ENCODE measurements at regions not wholly inside any gene's neighbourhood (a gene's known extent, or its start where the extent isn't known, plus 50 kb on each side); places are given as distances from the start of the nearest gene placed in this dataset.

DNA sequence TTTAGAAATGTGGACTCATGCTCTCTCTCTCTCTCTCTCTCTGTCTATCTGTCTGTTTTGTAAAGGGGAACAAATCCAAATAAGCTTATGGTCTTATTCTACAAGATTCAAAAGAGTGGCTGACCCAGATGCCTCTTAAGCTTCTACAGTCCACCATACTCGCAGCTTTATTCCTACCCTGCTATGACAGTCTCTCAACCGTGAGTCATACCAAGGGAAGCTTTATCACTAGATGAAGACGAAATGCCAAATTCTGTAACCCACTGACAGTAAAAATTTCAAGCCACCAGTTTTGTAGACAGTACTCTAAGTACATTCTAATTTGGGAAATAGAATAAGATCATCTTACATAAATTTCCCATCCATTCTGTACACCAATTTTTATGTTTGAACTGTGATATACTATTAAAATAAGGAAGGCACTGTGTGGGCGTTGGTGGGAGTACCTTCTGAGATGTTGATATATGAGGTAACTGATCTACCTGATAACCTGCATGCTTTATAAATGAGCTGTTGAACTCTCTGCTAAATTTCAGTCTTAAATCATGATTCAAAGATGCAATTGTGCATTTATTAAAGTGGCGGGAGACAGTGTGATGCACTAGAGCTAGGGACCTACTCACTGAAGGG is 153.2 kb downstream of the KLF6 start:
- in situ Hi-C loops (cut with HindIII; ENCODE audit: low sequenced_read_pairs) = loop anchor here (5.0 kb wide), 1 partner anchor 35 kb away; no protein-coding TSS in a partner anchor

DNA sequence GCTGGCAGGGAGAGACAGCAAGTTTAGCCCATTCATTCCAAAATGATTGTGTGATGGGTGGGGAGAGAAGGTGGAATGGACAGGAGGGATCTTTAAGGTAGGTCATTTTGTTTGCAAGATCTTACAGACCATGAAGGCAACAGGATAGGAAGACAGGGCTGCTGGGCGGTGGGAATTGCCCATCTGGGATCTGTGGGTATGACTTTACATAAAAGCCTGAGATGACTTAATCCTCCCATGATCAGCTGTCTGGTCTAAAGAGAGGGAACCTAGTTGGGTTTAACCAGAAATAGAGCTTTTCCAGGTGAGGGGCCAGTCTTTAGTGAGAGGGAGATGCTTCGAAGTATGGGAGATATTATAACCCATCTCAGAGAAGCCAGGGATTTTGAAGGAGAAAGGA is 153.7 kb downstream of the KLF6 start:
- in situ Hi-C loops (cut with HindIII; ENCODE audit: low sequenced_read_pairs) = loop anchor here (5.0 kb wide), 1 partner anchor 36 kb away; no protein-coding TSS in a partner anchor

DNA sequence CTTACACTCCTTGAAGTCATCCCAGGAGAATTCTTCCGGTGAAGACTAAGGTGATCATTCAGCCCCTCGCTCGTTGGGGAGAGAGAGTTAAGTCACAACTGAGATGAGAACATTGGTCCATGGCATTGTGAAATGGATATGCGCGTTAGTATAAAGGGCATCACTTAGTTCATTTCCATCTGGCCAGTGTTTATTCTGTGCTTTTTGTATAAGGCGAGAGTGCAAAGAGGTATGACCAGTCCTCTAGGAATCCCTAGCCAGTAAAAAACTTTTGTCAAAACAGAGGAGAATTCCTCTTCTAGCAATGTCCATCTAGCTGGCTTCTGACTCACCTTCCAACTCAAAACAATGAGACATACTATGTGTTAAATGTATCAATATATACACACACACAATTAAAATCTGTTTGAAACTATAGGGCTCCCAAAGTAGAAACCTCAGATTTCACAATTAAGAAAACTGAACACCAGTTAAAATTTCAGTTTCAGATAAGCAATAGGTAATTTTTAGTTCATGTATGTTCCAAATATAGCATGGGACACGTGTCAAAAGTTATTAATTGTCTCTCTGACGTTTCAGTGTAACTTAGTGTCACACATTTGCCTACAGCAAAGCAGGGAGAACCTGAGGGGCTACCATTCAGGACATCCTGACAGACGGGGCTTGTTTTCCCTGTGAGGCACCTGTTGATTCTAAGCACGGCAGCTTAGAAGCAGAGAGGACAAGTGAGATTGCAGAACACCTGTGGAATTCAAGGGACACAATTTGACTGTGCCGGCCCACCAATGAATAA is 158.9 kb downstream of the KLF6 start:
- in situ Hi-C loops (cut with HindIII; ENCODE audit: low sequenced_read_pairs) = no loop called here

DNA sequence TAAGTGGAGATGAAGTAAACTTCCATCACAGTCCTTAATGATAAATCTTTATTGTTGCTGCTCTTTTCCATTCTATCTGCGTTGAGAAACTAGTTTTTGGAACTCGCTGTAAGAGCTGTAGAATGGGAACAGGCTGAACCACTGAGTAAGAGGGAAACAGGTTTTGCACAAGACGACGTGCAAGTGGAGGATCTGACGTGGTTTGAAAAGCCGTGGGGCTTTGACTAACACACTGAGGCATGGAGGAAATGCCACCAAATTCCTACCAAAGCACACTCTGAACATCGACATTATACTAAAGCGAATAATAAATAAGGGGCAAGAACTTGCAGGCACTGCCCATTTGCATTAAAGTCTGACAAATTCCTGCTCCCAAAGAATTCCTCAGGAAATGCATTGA is 160.6 kb downstream of the KLF6 start:
- in situ Hi-C loops (cut with HindIII; ENCODE audit: low sequenced_read_pairs) = loop anchor here (25.0 kb wide), 1 partner anchor 412 kb away; no protein-coding TSS in a partner anchor

DNA sequence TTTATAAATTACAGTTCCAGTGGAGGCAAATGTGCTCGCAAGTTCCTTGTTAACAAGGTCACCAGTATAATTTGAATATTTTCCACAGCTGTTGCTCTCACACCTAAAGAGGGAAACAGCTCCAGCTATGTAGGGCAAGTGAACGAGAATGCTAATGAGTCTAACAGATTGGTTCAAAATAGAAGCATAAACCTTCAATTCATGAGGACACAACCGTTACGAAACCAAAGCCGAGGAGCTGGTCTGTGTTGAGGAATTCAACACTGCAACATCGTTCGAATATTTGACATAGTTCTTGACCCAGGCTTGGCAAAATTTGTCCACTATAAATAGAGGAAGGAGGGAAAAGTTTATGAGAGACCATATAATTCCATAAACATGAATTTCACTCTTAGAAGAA is 161.3 kb downstream of the KLF6 start:
- in situ Hi-C loops (cut with HindIII; ENCODE audit: low sequenced_read_pairs) = loop anchor here (25.0 kb wide), 1 partner anchor 411 kb away; no protein-coding TSS in a partner anchor

DNA sequence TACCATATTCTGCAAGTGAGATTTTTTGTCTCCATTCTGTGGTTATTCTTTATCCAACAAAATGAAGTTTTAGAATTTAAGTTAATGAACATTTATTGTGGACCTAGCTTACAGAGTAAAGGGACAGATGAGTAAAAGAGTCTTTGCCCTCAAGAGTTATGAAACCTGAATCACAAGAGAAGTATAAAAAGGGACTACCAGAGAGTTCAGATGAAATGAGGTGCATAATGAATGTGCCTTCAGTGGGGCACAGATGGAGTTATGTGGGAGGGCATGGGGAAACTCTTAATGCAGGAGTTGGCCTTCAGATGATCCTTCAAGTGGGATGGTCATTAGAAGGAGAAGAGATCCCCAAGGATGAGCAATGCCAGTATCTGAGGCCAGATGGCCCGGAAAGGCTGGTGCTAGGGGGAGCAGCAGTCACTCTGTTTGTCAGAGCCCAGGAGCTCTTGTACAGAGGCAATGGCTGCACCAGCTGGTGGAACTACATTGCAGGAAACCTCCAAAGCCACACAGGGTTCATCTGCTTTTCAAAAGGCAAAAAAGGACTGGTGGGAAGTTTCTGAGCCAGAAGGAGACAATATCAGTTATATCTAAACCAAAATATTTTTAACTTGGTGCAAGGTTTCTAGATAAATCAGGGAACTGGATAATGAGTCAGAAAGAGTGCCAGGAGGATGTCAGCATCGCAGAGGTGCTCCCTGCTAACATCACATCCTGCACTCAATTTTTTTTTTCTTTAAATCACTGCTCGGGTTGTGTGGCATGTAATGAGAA is 162.0 kb downstream of the KLF6 start:
- in situ Hi-C loops (cut with HindIII; ENCODE audit: low sequenced_read_pairs) = loop anchor here (25.0 kb wide), 1 partner anchor 411 kb away; no protein-coding TSS in a partner anchor

DNA sequence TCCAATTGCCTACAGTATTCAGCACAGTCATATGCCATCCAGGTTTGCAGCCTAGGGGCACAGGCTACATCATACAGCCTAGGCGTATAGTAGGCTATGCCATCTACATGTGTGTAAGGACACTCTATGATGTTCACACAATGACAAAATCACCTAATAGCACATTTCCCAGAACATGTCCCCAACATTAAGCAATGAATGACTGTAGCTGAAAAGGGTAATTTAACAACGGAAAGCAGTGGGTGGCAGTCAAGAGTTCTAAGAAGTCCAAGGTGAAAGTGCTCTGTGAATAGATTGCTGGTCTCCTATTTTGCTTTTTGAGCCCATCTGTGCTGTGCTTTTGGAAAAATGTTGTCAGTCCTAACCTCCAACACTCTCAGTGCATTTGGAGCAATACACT is 162.6 kb downstream of the KLF6 start:
- in situ Hi-C loops (cut with HindIII; ENCODE audit: low sequenced_read_pairs) = loop anchor here (25.0 kb wide), 1 partner anchor 410 kb away; no protein-coding TSS in a partner anchor

DNA sequence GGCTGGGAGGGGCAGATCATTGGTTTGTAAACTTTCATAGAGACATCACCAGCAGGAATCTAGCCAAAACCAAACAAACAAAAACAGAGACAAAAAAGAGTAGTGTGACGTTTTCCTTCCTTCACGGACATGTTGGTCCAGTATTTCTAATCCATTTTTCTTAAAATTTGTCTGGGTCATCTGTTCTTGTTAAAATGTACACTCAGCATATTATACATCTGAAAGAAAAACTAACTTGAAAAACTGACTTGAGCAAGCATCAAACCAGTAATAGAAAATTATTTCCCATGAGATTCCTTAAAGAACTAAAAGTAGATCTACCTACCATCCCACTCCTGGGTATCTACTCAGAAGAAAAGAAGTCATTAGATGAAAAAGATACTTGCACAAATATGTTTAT is 164.2 kb downstream of the KLF6 start:
- in situ Hi-C loops (cut with HindIII; ENCODE audit: low sequenced_read_pairs) = loop anchor here (25.0 kb wide), 1 partner anchor 409 kb away; no protein-coding TSS in a partner anchor

DNA sequence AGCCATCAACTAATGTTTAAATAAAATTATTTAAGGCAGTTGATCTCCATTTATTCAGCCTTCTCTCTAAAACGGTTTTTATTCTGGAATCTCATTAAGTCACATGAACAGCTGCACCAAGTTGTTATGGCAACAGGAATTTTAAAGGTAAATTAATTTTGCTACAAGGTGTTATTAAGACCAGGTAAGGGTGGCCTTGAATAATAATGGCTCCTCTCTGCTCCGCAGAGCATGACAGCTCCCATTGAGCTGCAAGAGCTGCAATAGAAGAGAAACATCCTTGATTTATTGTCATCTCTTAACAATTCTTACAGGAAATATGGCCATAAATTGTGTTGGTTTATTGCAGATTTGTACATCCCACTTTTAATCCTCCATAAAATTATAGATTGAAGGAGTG is 165.8 kb downstream of the KLF6 start:
- in situ Hi-C loops (cut with HindIII; ENCODE audit: low sequenced_read_pairs) = loop anchor here (25.0 kb wide), 1 partner anchor 407 kb away; no protein-coding TSS in a partner anchor

DNA sequence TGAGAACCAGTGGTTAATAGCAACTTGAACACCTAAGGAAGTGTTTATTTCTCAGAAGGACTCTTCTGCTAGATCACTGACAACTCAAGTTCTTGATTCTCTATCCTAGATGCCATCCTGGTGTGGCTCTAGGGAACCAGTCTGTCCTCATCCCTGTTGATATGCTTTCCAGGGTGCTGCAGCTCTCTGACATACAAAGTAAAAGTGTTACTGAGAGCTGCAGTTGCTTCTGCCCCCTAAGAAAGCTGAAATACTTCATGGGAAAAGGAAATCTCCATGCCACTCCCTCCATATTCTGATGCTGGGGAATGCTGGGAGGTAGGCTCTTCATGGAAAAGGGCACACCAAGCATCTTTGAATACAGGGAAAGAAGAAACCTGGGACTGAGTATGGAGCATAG is 168.1 kb downstream of the KLF6 start:
- in situ Hi-C loops (cut with HindIII; ENCODE audit: low sequenced_read_pairs) = loop anchor here (25.0 kb wide), 1 partner anchor 405 kb away; no protein-coding TSS in a partner anchor

DNA sequence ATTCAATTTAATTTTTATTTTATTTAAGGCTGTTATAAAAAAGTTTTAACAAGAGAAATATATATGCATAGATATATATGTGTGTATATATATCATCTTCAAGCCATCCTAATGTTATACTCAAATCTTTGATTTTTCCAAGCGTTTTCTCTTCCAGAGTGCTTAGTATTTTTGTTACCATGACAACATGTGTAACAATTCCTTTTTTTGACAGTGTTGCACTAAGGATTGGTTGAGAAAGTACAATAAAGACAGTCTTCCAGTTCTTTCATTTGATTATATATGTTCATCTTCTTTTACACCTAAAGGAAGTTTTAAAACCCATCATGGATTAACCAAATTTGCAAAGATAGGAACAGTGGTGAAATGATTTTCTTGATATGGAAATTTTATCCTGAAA is 171.7 kb downstream of the KLF6 start:
- in situ Hi-C loops (cut with HindIII; ENCODE audit: low sequenced_read_pairs) = loop anchor here (25.0 kb wide), 1 partner anchor 401 kb away; no protein-coding TSS in a partner anchor

DNA sequence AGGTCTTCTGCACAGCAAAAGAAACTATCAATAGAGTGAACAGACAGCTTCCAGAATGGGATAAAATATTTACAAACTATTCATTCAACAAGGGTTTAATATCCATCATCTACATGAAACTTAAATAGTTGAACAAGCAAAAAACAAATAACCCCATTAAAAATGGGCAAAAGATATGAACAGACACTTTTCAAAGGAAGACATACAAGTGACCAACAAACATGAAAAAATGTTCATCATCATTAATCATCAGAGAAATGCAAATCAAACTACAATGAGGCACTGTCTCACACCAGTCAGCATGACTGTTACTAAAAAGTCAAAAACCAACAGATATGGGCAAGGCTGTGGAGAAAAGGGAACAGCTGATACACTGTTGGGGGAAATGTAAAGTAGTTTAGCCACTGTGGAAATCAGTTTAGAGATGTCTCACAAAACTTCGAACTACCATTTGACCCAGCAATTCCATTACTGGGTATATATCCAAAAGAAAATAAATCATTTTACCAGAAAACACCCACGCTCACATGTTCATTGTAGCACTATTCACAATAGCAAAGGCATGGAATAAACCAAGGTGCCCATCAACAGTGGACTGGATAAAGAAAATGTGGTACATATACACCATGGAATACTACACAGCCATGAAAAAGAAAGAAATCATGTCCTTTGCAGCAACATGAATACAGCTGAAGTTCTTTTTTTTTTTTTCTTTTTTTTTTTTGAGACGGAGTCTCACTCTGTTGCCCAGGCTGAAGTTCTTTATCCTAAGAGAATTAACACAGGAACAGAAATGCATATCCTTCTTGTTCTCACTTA is 172.6 kb downstream of the KLF6 start:
- in situ Hi-C loops (cut with HindIII; ENCODE audit: low sequenced_read_pairs) = loop anchor here (25.0 kb wide), 1 partner anchor 400 kb away; no protein-coding TSS in a partner anchor

DNA sequence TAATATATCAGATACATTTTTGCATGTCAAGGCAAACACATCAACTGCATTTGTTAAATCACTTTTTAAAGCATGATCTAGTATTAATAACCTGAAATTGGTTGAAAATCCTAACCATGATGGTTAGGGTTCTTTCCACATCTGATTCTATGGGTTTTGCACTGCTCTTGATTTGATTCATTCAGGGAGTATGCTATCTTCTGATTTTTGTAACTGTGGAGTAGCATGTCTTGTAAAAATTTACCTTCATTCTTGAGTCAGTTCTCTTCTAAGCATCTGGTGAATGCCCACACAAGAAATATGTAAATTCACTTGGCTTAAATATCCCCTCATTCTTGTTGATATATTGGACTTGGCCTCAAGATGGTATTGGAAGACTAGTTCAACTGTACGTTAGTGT is 178.7 kb downstream of the KLF6 start:
- in situ Hi-C loops (cut with HindIII; ENCODE audit: low sequenced_read_pairs) = loop anchor here (25.0 kb wide), 1 partner anchor 394 kb away; no protein-coding TSS in a partner anchor

DNA sequence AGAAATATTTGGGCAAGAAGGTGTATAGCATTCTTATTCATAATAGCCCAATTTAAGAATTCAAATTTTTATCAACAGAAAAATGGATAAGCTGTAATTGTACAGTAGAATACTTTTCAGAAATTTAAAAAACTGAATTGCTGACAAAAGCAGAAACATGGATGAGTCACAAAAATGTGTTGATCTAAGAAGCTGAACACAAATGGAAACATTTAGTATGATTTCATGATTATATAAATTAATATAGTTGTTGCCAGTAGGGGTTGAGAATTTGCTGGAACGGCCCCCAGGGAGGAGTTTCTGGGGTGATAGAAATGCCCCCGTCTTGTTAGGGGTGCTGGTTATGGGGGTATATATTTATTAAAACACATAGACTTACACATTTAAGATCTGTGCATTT is 179.1 kb downstream of the KLF6 start:
- in situ Hi-C loops (cut with HindIII; ENCODE audit: low sequenced_read_pairs) = loop anchor here (25.0 kb wide), 1 partner anchor 394 kb away; no protein-coding TSS in a partner anchor

DNA sequence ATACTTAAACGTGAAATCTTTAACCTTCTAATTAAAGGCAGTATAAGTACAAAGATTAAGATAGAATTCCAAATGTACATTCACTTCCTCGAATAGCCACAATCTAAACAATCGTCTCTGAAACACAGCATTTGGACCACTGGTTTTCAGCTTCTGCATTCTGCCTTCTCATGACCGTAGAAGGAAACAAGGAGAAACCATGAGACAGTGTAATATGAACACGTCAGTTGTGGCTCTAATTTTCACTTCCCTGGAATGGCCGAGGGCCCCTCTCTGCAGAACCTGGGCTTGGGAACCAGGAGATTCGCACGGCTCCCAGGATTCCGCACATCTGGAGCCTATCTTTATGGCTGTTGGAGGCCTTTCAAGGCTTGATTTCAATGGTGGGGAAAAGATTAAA is 189.3 kb downstream of the KLF6 start:
- in situ Hi-C loops (cut with HindIII; ENCODE audit: low sequenced_read_pairs) = no loop called here

DNA sequence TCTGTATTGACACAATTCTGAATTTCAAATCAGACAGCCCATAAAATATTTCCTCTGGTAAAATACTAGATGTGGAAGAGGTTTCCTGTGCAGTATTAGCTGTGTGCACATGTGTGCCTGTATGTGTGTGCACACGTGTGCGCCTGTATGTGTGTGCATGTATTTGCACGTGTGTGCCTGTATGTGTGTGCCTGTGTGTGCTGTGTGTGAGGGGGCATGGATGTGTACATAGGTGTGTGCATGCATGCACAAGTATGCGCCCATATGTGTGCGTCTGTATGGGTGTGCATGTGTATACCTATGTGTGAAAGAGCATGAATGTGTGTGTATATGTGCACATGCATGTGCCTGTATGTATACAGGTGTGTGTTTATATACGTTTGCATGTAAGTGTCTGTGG is 191.4 kb downstream of the KLF6 start:
- in situ Hi-C loops (cut with HindIII; ENCODE audit: low sequenced_read_pairs) = no loop called here

DNA sequence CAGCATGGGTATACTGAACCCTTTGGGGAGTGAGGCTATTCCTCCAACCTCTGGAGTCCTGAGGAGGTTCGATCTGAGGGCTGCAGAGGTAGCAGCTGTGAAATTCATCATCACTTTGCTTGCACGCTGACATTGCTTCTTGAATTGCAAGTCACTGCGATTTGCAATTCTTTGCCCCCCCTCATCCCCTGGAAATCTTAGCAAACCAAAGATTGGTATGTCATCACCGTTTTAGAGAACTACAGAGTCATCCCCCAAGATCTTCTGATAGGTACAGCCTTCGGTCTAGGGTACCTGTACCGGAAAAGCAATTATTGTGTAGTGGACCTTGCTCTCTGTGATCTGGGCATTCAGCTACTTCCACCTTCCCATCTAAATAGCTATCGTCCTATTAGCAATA is 192.6 kb downstream of the KLF6 start:
- in situ Hi-C loops (cut with HindIII; ENCODE audit: low sequenced_read_pairs) = no loop called here

DNA sequence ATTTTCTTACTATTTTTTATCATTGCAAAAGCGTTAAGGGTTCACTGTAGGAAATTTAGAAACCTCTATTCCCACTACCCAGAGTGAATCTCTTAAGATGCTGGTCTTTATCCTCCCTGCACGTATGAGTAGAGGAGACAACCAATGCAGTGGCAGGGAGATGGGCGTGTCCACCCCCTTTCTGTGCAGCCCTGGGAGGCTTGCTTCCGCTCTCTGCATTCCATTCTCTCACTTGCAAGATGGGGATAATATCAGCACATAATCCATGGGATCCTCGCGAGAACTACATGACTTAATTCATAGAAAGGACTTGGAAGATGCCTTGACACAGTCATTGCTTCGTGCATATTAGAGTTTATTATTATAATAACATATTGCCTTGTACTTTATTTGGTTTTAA is 196.2 kb downstream of the KLF6 start:
- in situ Hi-C loops (cut with HindIII; ENCODE audit: low sequenced_read_pairs) = no loop called here

DNA sequence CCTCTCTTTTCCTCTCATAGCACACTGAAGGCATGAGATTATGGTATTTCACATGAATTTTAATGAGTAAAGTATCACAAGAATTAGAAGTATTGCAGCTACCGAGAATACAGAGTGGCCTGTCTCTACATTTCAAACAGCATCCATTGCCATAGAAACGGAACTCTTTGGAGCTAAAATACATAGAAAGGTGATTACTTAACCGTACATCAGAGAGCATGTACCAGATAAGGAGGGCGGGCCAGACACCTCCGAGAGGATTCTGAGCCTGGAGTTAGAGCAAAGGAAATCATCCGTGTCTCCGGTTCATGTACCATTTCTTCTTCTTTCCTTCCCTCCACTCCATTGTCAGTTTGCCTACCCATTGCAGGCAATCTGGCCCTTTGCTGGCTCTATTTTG is 196.7 kb downstream of the KLF6 start:
- in situ Hi-C loops (cut with HindIII; ENCODE audit: low sequenced_read_pairs) = no loop called here

All from endothelial cell of hepatic sinusoid (primary cell).